HepG2 (cell line): ENCODE measurements at regions not wholly inside any gene's neighbourhood (a gene's known extent, or its start where the extent isn't known, plus 50 kb on each side); places are given as distances from the start of the nearest gene placed in this dataset.

Experiments
- ATAC-seq: fragments of 200-7000 bp; cut with Tn5 transposase; 3 replicates; pipeline ENCODE4 v1.9.1; 2020; ENCODE audit warnings: mild to moderate bottlenecking, moderate library complexity
- BruUV-seq: library from RNA; stranded (reverse); fragments of 400-500 nt; replicated peaks from 2 replicates; lab custom pipeline; 2021; lab: Mats Ljungman, UMichigan
- CTCF ChIA-PET: fragments of 300-600 bp; formaldehyde crosslinking; extraction: SDS; loops from one replicate; lab custom pipeline; 2021; ENCODE audit warnings: low total read pairs, inconsistent platforms, low intra/inter-chr PET ratio; lab: Yijun Ruan, JAX
- POLR2A ChIA-PET: fragments of 350-600 bp; sonication (Branson Sonifier 250); formaldehyde crosslinking; loops from one replicate; lab custom pipeline; 2020; ENCODE audit warnings: antibody characterized with exemption, inconsistent platforms; lab: Yijun Ruan, JAX
- DNase-seq: peaks from one replicate; pipeline ENCODE4 v3.0.0-alpha.2; 2015; ENCODE audit warnings: low spot score
- FAIRE-seq: peaks from 3 replicates; lab custom pipeline; 2011; peaks lifted over from hg19 to GRCh38; lab: Jason Lieb, UNC
- H2AFZ ChIP-seq: one replicate; pipeline ENCODE4 v1.6.1; 2011; ENCODE audit warnings: low read length, inconsistent platforms
- H3K27ac ChIP-seq: fragments of 300-600 bp; 3 replicates; pipeline ENCODE4 v1.8.0; 2011; ENCODE audit warnings: mixed run types, mild to moderate bottlenecking, mixed read lengths, low read length, inconsistent platforms; ENCODE audit not compliant: insufficient read depth; ENCODE audit errors: extremely low read length
- H3K27me3 ChIP-seq, 2 experiments: fragments of 200-600 bp in 1 of 2; 2 replicates in 1 of 2; 3 replicates in 1 of 2; pipeline versions ENCODE4 v1.6.0 to v1.8.0; 2011; ENCODE audit warnings: low read length in 2 of 2, mild to moderate bottlenecking in 2 of 2, moderate library complexity in 2 of 2, inconsistent platforms in 1 of 2; ENCODE audit not compliant: insufficient read depth in 2 of 2, control insufficient read depth in 1 of 2
- H3K36me3 ChIP-seq, 2 experiments: fragments of 200-600 bp in 1 of 2; replicated peaks in 1 of 2; 2 replicates in 1 of 2; 3 replicates in 1 of 2; pipeline versions ENCODE4 v1.5.1 to v1.8.0; 2011; ENCODE audit warnings: low read length in 2 of 2, inconsistent platforms in 1 of 2; ENCODE audit not compliant: insufficient read depth in 2 of 2, control insufficient read depth in 1 of 2
- H3K4me1 ChIP-seq: 2 replicates; pipeline ENCODE4 v1.5.1; 2012; ENCODE audit warnings: low read length, inconsistent platforms; ENCODE audit not compliant: insufficient read depth
- H3K4me2 ChIP-seq: 2 replicates; pipeline ENCODE4 v1.6.0; 2011; ENCODE audit warnings: low read depth, low read length, inconsistent platforms
- H3K4me3 ChIP-seq, 3 experiments: fragments of 200-600 bp in 1 of 3; sonication (generic), shearing (Covaris generic) in 1 of 3; replicated peaks in 1 of 3; 2 replicates each; pipeline ENCODE4 v1.5.1; 2011 to 2016; ENCODE audit warnings: low read length in 3 of 3, inconsistent platforms in 2 of 3, low read depth in 2 of 3, mild to moderate bottlenecking in 2 of 3, control low read depth in 1 of 3, mixed read lengths in 1 of 3; ENCODE audit not compliant: insufficient read depth in 1 of 3
- H3K79me2 ChIP-seq: one replicate; pipeline ENCODE4 v1.6.1; 2011; ENCODE audit warnings: low read length, inconsistent platforms; ENCODE audit not compliant: insufficient read depth
- H3K9ac ChIP-seq: 2 replicates; pipeline ENCODE4 v1.6.0; 2011; ENCODE audit warnings: mild to moderate bottlenecking, low read depth, low read length, inconsistent platforms; ENCODE audit not compliant: insufficient read depth
- H3K9me3 ChIP-seq: 2 replicates; pipeline ENCODE4 v1.5.1; 2012; ENCODE audit warnings: mild to moderate bottlenecking, low read length
- H4K20me1 ChIP-seq: 2 replicates; pipeline ENCODE4 v1.6.0; 2011; ENCODE audit warnings: inconsistent platforms, mild to moderate bottlenecking, low read length, moderate library complexity; ENCODE audit not compliant: insufficient read depth
- DDIT3 ChIP-seq: sonication (generic); formaldehyde crosslinking; IDR thresholded peaks from 2 replicates; pipeline ENCODE4 v1.4.0; 2020; ENCODE audit warnings: mild to moderate bottlenecking, missing genetic modification reagents
- DPF2 ChIP-seq: sonication (generic); formaldehyde crosslinking; IDR thresholded peaks from 2 replicates; pipeline ENCODE4 v1.4.0; 2020; ENCODE audit warnings: mild to moderate bottlenecking, low read depth, missing genetic modification reagents, borderline replicate concordance
- EED ChIP-seq: sonication (generic); formaldehyde crosslinking; IDR thresholded peaks from 2 replicates; pipeline ENCODE4 v1.5.0; 2020; ENCODE audit warnings: mild to moderate bottlenecking, missing genetic modification reagents
- HDAC6 ChIP-seq: fragments of 200-600 bp; sonication (generic); IDR thresholded peaks from 2 replicates; pipeline ENCODE4 v1.7.0; 2017; ENCODE audit warnings: mild to moderate bottlenecking, antibody characterized with exemption, low read length, low read depth
- IKZF1 ChIP-seq: fragments of 450-650 bp; IDR thresholded peaks from 2 replicates; pipeline ENCODE4 v1.7.1; 2016
- JDP2 ChIP-seq: sonication (generic); formaldehyde crosslinking; IDR thresholded peaks from 2 replicates; pipeline ENCODE4 v1.8.1; 2022; ENCODE audit warnings: missing genetic modification reagents, borderline replicate concordance
- KLF9 ChIP-seq: IDR thresholded peaks from 2 replicates; pipeline ENCODE4 v1.6.1; 2016; ENCODE audit warnings: low read depth
- KMT2A ChIP-seq: sonication (generic); formaldehyde crosslinking; IDR thresholded peaks from 2 replicates; pipeline ENCODE4 v1.4.0; 2020; ENCODE audit warnings: missing genetic modification reagents
- MAZ ChIP-seq, 2 experiments: sonication (generic) in 1 of 2; formaldehyde crosslinking in 1 of 2; IDR thresholded peaks; 2 replicates each; pipeline versions ENCODE4 v1.5.0 to v1.6.1; 2012 to 2020; ENCODE audit warnings: low read depth in 2 of 2, mild to moderate bottlenecking in 2 of 2, borderline replicate concordance in 1 of 2, improper control_type of control experiment in 1 of 2, low read length in 1 of 2, missing genetic modification reagents in 1 of 2, moderate library complexity in 1 of 2
- MBD4 ChIP-seq: IDR thresholded peaks from 2 replicates; pipeline ENCODE4 v1.6.1; 2012; ENCODE audit warnings: low read length, inconsistent platforms, borderline replicate concordance
- SAP130 ChIP-seq: IDR thresholded peaks from 2 replicates; pipeline ENCODE4 v1.6.1; 2016; ENCODE audit warnings: low read depth
- TOPORS ChIP-seq: sonication (generic); formaldehyde crosslinking; IDR thresholded peaks from 2 replicates; pipeline ENCODE4 v1.8.0; 2023; ENCODE audit warnings: mild to moderate bottlenecking, missing genetic modification reagents
- ZBTB34 ChIP-seq: sonication (generic); formaldehyde crosslinking; IDR thresholded peaks from 2 replicates; pipeline ENCODE4 v1.8.0; 2022; ENCODE audit warnings: mild to moderate bottlenecking, missing genetic modification reagents
- ZNF234 ChIP-seq: sonication (generic); formaldehyde crosslinking; conservative IDR thresholded peaks from 2 replicates; pipeline ENCODE4 v1.5.1; 2020; ENCODE audit warnings: mild to moderate bottlenecking, missing genetic modification reagents
- ZNF30 ChIP-seq: sonication (generic); formaldehyde crosslinking; IDR thresholded peaks from 2 replicates; pipeline ENCODE4 v1.5.0; 2020; ENCODE audit warnings: mild to moderate bottlenecking, missing genetic modification reagents
- ZNF407 ChIP-seq: sonication (generic); formaldehyde crosslinking; IDR thresholded peaks from one replicate; pipeline ENCODE4 v1.5.1; 2020; ENCODE audit warnings: mild to moderate bottlenecking, missing genetic modification reagents; ENCODE audit errors: not compliant biosample characterization
- ZSCAN31 ChIP-seq: sonication (generic); formaldehyde crosslinking; IDR thresholded peaks from 2 replicates; pipeline ENCODE4 v1.5.0; 2020; ENCODE audit warnings: low read depth, mild to moderate bottlenecking, missing genetic modification reagents
- WGBS: methylation state at CpG from one replicate; pipeline ENCODE4 v1.1.6; 2017; ENCODE audit warnings: low lambda C conversion rate; 5-methylcytosine and 5-hydroxymethylcytosine counted together
- in situ Hi-C: cut with HindIII; loops from 2 replicates; pipeline ENCODE4 v1.10.0; 2017; ENCODE audit warnings: low pct_unique_long_range_greater_than_20kb; ENCODE audit not compliant: extremely low pct_ligation_motif_present
- intact Hi-C: fragments of 100-400 bp; cut with micrococcal nuclease; formaldehyde crosslinking; loops from one replicate; pipeline ENCODE4 v1.10.0; 2022; ENCODE audit not compliant: unreplicated experiment

- intact Hi-C loops: loop anchor here (10.0 kb wide), 1 partner anchor 86 kb away; no protein-coding TSS in a partner anchor
- no peak for DNase-seq
- POLR2A ChIA-PET: no interaction called here
- H3K79me2 ChIP-seq: peaks cover 30% of the 10 kb centered on the region
- H3K9me3 ChIP-seq: no peaks in the 10 kb centered on the region
- CTCF ChIA-PET: no interaction called here
- H3K27me3 ChIP-seq: no peaks in the 10 kb centered on the region
- peaks cover 4% of the 10 kb centered on the region; the same call in 1 of the 2 replicates for H4K20me1 ChIP-seq
- no peak for FAIRE-seq
- BruUV-seq: no TSS peak
- no peak for ATAC-seq
- in situ Hi-C loops: no loop called here
- WGBS: 99% methylated on average over 4 of the region's 4 CpGs
- no peak overlapping the region for H3K4me2 ChIP-seq
- H3K4me1 ChIP-seq: peaks cover 20% of the 10 kb centered on the region
- no peak overlapping the region for H3K9ac ChIP-seq
- peaks cover 1 to 3% of the 10 kb centered on the region in 2 experiments; a peak in 1 of 5 replicates for H3K36me3 ChIP-seq
- no peak overlapping the region for H2AFZ ChIP-seq
- H3K27ac ChIP-seq: no peak overlapping the region
- no peak overlapping the region for H3K4me3 ChIP-seq
- TF ChIP-seq HDAC6: no peak
- no peak for TF ChIP-seq ZSCAN31 (CRISPR knock-in tag)
- no peak for TF ChIP-seq ZBTB34 (CRISPR knock-in tag)
- no peak for TF ChIP-seq KLF9 (CRISPR knock-in tag)
- TF ChIP-seq MBD4: no peak
- TF ChIP-seq EED: no peak
- TF ChIP-seq ZNF30 (CRISPR knock-in tag): no peak
- no peak for TF ChIP-seq DDIT3 (CRISPR knock-in tag)
- TF ChIP-seq JDP2 (CRISPR knock-in tag): no peak
- TF ChIP-seq KMT2A: no peak
- TF ChIP-seq SAP130 (CRISPR knock-in tag): no peak
- TF ChIP-seq ZNF407: no peak
- no peak for TF ChIP-seq ZNF234 (CRISPR knock-in tag)
- TF ChIP-seq TOPORS (CRISPR knock-in tag): no peak
- TF ChIP-seq MAZ (IDR thresholded peaks at IDR 0.05; ENCODE audit: borderline replicate concordance, low read depth, low read length): no peak
- no peak for TF ChIP-seq MAZ (CRISPR knock-in tag; IDR thresholded peaks at IDR 0.05; ENCODE audit: low read depth)
- no peak for TF ChIP-seq IKZF1
- no peak for TF ChIP-seq DPF2 (CRISPR knock-in tag)
Observed at GRCh38 chr11:71158936-71159335, 93.4 kb downstream of the SHANK2 start.
